ENCODE measurements at regions not wholly inside any gene's neighbourhood (a gene's known extent, or its start where the extent isn't known, plus 50 kb on each side); places are given as distances from the start of the nearest gene placed in this dataset.

DNA sequence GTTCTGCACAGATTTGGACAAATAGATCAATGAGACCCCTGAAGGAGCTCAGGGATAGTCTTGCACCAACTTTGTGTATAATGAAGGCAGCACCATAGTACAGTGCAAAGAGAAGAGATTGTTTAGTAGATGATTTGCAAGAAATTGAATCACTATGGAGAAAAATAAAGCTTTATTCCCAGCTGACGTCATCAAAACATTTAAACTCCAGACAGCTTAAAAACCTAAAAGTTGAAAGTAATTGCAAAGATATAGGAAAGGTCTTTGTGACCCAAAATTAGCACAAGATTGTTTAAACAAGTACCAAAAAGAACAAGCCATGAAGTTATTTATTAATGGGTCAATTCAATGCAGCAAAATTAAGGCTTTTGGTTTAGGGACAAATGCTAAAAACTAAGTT is 88.8 kb upstream of the BACE2 start:
- TF ChIP-seq POLR2A (IDR thresholded peaks at IDR 0.05) (no peak), EP300 (IDR thresholded peaks at IDR 0.05) (no peak)
- TF ChIP-seq, protein P1, sequence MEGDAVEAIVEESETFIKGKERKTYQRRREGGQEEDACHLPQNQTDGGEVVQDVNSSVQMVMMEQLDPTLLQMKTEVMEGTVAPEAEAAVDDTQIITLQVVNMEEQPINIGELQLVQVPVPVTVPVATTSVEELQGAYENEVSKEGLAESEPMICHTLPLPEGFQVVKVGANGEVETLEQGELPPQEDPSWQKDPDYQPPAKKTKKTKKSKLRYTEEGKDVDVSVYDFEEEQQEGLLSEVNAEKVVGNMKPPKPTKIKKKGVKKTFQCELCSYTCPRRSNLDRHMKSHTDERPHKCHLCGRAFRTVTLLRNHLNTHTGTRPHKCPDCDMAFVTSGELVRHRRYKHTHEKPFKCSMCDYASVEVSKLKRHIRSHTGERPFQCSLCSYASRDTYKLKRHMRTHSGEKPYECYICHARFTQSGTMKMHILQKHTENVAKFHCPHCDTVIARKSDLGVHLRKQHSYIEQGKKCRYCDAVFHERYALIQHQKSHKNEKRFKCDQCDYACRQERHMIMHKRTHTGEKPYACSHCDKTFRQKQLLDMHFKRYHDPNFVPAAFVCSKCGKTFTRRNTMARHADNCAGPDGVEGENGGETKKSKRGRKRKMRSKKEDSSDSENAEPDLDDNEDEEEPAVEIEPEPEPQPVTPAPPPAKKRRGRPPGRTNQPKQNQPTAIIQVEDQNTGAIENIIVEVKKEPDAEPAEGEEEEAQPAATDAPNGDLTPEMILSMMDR (IDR thresholded peaks at IDR 0.05) = no peak
- Histone ChIP-seq H3K27me3 (peaks cover 3% of the 10 kb centered on the region), H3K36me3 (no peaks in the 10 kb centered on the region), H3K4me3 (no peak overlapping the region), H3K27ac (no peak overlapping the region), H3K4me1 (no peaks in the 10 kb centered on the region), H3K9me3 (no peaks in the 10 kb centered on the region)
- 78% methylated on average over 1 of the region's 1 CpG for WGBS
- DNase-seq (ENCODE audit: low spot score in 2 of 2) = no peak

DNA sequence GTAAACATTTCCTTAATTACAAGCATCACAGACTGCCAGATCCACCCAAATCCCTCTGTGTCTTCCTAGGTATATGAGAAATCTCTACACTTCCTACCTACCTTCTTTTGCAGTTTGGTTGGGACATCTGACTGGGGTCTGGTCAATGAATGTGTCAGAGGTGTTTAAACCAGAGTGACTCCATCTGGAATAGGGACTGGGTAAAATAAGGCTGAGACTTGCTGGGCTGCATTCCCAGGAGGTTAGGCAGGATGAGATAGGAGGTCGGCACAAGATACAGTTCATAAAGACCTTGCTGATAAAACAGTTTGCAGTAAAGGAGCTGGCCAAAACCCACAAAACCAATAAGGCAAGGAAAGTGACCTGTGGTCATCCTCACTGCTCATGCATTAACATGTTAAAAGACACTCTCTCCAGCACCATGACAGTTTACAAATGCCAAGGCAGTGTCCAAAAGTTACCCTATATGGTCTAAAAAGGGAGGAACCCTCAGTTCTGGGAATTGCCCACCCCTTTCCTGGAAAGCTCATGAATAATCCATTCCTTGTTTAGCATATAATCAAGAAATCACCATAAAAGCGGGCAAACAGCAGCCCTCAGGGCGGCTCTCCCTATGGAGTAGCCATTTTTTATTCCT is 87.4 kb upstream of the BACE2 start:
- WGBS = 88% methylated on average over 3 of the region's 3 CpGs
- H3K4me3 ChIP-seq = no peak overlapping the region
- H3K4me1 ChIP-seq = no peaks in the 10 kb centered on the region
- no peak for DNase-seq (ENCODE audit: low spot score in 2 of 2)
- no peak overlapping the region for H3K27ac ChIP-seq
- TF ChIP-seq POLR2AphosphoS5 (IDR thresholded peaks at IDR 0.05) (no peak), EP300 (IDR thresholded peaks at IDR 0.05) (no peak), POLR2A (IDR thresholded peaks at IDR 0.05) (no peak)
- TF ChIP-seq, protein P1 (IDR thresholded peaks at IDR 0.05) = no peak
- no peaks in the 10 kb centered on the region for H3K9me3 ChIP-seq
- H3K27me3 ChIP-seq = peaks cover 3% of the 10 kb centered on the region
- no peaks in the 10 kb centered on the region for H3K36me3 ChIP-seq

DNA sequence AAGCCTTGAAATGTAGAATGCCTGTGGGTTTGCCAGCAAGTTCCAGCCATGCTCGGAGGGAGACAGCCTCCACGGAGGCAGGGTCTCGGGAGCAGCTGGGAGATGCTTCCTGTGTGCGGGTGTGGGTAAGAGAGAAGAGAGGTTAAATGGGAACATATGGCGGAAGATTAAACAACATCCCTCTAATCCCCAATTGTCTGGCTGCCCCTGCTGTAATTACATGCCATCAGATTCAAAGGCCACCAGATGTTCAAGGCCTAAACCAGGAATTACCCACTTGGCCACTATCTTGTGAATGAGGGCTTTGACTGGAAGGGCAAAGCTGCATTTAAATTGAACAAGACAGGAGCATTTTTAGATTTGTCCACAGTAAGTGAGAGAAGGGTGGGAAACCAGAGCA is 81.4 kb upstream of the BACE2 start:
- Histone ChIP-seq H3K9me3 (no peaks in the 10 kb centered on the region), H3K27ac (no peak overlapping the region), H3K36me3 (no peaks in the 10 kb centered on the region), H3K4me3 (no peak overlapping the region), H3K4me1 (no peaks in the 10 kb centered on the region), H3K27me3 (no peaks in the 10 kb centered on the region)
- DNase-seq (ENCODE audit: low spot score in 2 of 2) = peak in 1 of 2 donors; percentile 6
- 79% methylated on average over 5 of the region's 5 CpGs for WGBS
- TF ChIP-seq, protein P1 (IDR thresholded peaks at IDR 0.05) = no peak
- TF ChIP-seq EP300 (IDR thresholded peaks at IDR 0.05) = no peak
- TF ChIP-seq POLR2AphosphoS5 (IDR thresholded peaks at IDR 0.05) = no peak
- no peak for TF ChIP-seq POLR2A (IDR thresholded peaks at IDR 0.05)

DNA sequence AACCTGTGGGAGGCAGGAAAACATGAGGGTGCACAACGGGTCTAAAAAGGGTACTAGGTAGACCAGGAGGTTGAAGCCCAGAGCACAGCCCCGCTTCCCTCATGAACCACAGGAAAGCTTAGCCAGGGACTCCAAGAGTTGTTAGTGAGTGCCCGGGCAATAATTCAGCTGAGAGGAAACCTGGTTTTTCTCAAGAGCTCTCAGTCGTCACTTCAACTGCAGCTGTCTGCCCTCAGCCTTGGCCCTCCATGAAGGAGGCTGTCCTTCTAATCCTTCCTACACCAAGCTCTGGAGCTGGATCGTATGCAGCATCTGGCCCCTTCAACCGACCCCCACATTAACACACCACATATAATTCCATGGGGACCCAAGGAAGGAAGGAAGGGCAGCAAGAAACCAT is 77.0 kb upstream of the BACE2 start:
- Histone ChIP-seq H3K4me1 (no peaks in the 10 kb centered on the region), H3K9me3 (no peaks in the 10 kb centered on the region), H3K4me3 (no peak overlapping the region), H3K27ac (no peak overlapping the region), H3K36me3 (no peaks in the 10 kb centered on the region), H3K27me3 (no peaks in the 10 kb centered on the region)
- 69% methylated on average over 6 of the region's 6 CpGs for WGBS
- DNase-seq (ENCODE audit: low spot score in 2 of 2) = no peak
- TF ChIP-seq POLR2AphosphoS5 (IDR thresholded peaks at IDR 0.05) (no peak), POLR2A (IDR thresholded peaks at IDR 0.05) (no peak), EP300 (IDR thresholded peaks at IDR 0.05) (no peak)
- TF ChIP-seq, protein P1 (IDR thresholded peaks at IDR 0.05) = no peak

DNA sequence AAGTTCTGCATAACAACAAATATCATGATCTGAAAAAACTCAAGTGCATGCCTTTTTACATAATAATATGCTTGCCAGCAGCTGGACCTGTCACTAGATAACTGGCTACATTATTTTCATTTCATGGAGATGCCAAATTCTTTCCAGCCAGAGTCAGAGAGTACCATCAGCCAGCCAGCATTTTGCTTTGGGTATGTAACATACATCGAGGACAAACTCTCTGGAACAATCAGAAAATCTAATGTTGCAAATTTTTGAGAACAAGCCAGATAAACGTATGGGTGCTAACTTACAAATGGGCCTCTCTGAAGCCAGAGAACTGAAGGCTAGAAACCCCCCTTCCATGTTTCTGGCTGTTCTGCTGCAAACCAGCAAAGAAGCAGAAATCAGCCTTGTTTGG is 76.3 kb upstream of the BACE2 start:
- no peak overlapping the region for H3K4me3 ChIP-seq
- 63% methylated on average over 2 of the region's 2 CpGs for whole genome bisulfite sequencing
- H3K36me3 ChIP-seq = no peaks in the 10 kb centered on the region
- H3K9me3 ChIP-seq = no peaks in the 10 kb centered on the region
- no peak for DNase-seq (ENCODE audit: low spot score in 2 of 2)
- TF ChIP-seq EP300 (IDR thresholded peaks at IDR 0.05) (no peak), POLR2A (IDR thresholded peaks at IDR 0.05) (no peak), POLR2AphosphoS5 (IDR thresholded peaks at IDR 0.05) (no peak)
- TF ChIP-seq, protein P1 (IDR thresholded peaks at IDR 0.05) = no peak
- no peaks in the 10 kb centered on the region for H3K4me1 ChIP-seq
- no peaks in the 10 kb centered on the region for H3K27me3 ChIP-seq
- H3K27ac ChIP-seq = no peak overlapping the region
